ENCODE measurements at regions not wholly inside any gene's neighbourhood (a gene's known extent, or its start where the extent isn't known, plus 50 kb on each side); places are given as distances from the start of the nearest gene placed in this dataset.

DNA sequence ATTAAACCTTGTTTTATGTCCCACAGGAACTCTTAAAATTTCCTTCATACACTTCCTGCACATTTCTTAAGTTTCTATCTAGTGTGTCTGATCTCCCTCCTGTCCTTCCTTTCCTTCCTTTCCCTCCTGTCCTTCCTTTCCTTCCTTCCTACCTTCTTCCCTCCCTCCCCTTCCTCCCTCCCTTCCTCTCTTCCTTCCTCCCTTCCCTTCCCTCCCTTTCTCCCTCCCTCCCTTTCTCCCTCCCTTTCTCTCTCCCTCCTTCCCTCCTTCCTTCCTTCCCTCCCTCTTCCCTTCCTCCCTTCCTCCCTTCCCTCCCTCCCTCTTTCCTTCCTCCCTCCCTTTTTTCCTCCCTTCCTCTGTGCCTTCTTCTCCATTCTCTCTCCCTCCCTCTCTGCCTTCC, 414.9 kb downstream of the ENC1 start:
- no peaks in the 10 kb centered on the region for H4K20me1 ChIP-seq (ENCODE audit: control insufficient read depth, insufficient read depth)
- H2AFZ ChIP-seq (ENCODE audit: control insufficient read depth, low read depth, low read length): no peak overlapping the region
- CTCF ChIA-PET: no interaction called here
- H3K27me3 ChIP-seq (replicated peaks in 1 of 2; ENCODE audit: control insufficient read depth in 2 of 2, insufficient read depth in 2 of 2, low read length in 1 of 2): no peaks in the 10 kb centered on the region; a peak in 1 of 4 replicates
- no peak overlapping the region for H3K9ac ChIP-seq (ENCODE audit: control insufficient read depth, insufficient read depth, low read length)
- in situ Hi-C loops (cut with MboI): no loop called here
- no peak overlapping the region for H3K4me2 ChIP-seq (ENCODE audit: control insufficient read depth, insufficient read depth)
- intact Hi-C loops (cut with micrococcal nuclease; ENCODE audit: unreplicated experiment): no loop called here
- TF ChIP-seq RAD51 (IDR thresholded peaks at IDR 0.05): no peak
- TF ChIP-seq ZNF592 (IDR thresholded peaks at IDR 0.05): no peak
- no peak for TF ChIP-seq EP300 (IDR thresholded peaks at IDR 0.05; ENCODE audit: borderline replicate concordance in 1 of 2, control insufficient read depth in 1 of 2, low read depth in 2 of 2, low read length in 2 of 2)
- TF ChIP-seq CHD4 (IDR thresholded peaks at IDR 0.05): no peak
- no peak for TF ChIP-seq FOS (IDR thresholded peaks at IDR 0.05; ENCODE audit: borderline replicate concordance, extremely low read depth, insufficient read length)
- no peak for TF ChIP-seq SP1 (IDR thresholded peaks at IDR 0.05; ENCODE audit: low read depth, low read length)
- FAIRE-seq: no peak
- SMC1A ChIA-PET (ENCODE audit: uncharacterized antibody, unreplicated experiment): interaction anchor here (1.1 to 2.2 kb wide), 4 partner anchors 13 to 200 kb away, joined by 3 to 11 read pairs (median 3); no protein-coding TSS in a partner anchor
- RAD21 ChIA-PET (ENCODE audit: unreplicated experiment): no interaction called here
- no peak overlapping the region for H3K4me3 ChIP-seq
- H3K79me2 ChIP-seq (ENCODE audit: control insufficient read depth, insufficient read depth, low read length): no peaks in the 10 kb centered on the region
- ATAC-seq: no peak
- H3K9me3 ChIP-seq (replicated peaks; ENCODE audit: control insufficient read depth, insufficient read depth, low read length): no peaks in the 10 kb centered on the region; the same call in 2 of the 3 replicates
- POLR2A ChIA-PET: no interaction called here
- H3K27ac ChIP-seq (ENCODE audit: control insufficient read depth, insufficient read depth): no peak overlapping the region
- no peak for DNase-seq (ENCODE audit: low read depth, low spot score)
- H3K36me3 ChIP-seq (ENCODE audit: control insufficient read depth in 2 of 2, insufficient read depth in 2 of 2, low read length in 1 of 2): no peaks in the 10 kb centered on the region
- H3K4me1 ChIP-seq (ENCODE audit: control insufficient read depth, insufficient read depth, low read length): no peaks in the 10 kb centered on the region
- no TSS peak for BruUV-seq (replicated peaks)
